OCI-LY1 (cell line): ENCODE measurements at regions not wholly inside any gene's neighbourhood (a gene's known extent, or its start where the extent isn't known, plus 50 kb on each side); places are given as distances from the start of the nearest gene placed in this dataset.

Experiments
- CTCF ChIP-seq: fragments of 200-600 bp; sonication (generic), shearing (Covaris generic); IDR thresholded peaks from 2 replicates; pipeline ENCODE4 v1.5.1; 2017; ENCODE audit warnings: mild to moderate bottlenecking, antibody characterized with exemption, low read length, moderate library complexity, mixed read lengths
- EZH2 ChIP-seq: fragments of 200-600 bp; sonication (generic), shearing (Covaris generic); IDR thresholded peaks from 2 replicates; pipeline ENCODE4 v1.8.0; 2017; ENCODE audit warnings: borderline replicate concordance, mixed run types, mild to moderate bottlenecking, antibody characterized with exemption, low read length, moderate library complexity, mixed read lengths

GRCh38 chr10:120262857-120263547, 194.0 kb upstream of the PLPP4 start:
- TF ChIP-seq CTCF (no peak), EZH2 (no peak)
